K562 (cell line): ENCODE measurements at regions not wholly inside any gene's neighbourhood (a gene's known extent, or its start where the extent isn't known, plus 50 kb on each side); places are given as distances from the start of the nearest gene placed in this dataset.

Experiments used
- FOXK2 ChIP-seq, 2 experiments: fragments of 450-650 bp; IDR thresholded peaks in 1 of 2; conservative IDR thresholded peaks in 1 of 2; 2 replicates each; pipeline ENCODE4 v1.6.1; 2016; ENCODE audit warnings: low read depth in 2 of 2, mild to moderate bottlenecking in 1 of 2
- MTF1 ChIP-seq: fragments of 250-450 bp; sonication (Bioruptor Pico); IDR thresholded peaks from 2 replicates; pipeline ENCODE4 v1.9.0; 2021; ENCODE audit warnings: moderate library complexity, mild to moderate bottlenecking, inconsistent platforms, borderline replicate concordance
- POLR2A ChIP-seq: fragments of 450-650 bp; conservative IDR thresholded peaks from 2 replicates; pipeline ENCODE4 v1.6.1; 2016
- SP2 ChIP-seq: IDR thresholded peaks from 2 replicates; pipeline ENCODE4 v1.6.1; 2011; ENCODE audit warnings: mild to moderate bottlenecking, low read depth, low read length, moderate library complexity; ENCODE audit not compliant: poor library complexity, severe bottlenecking; ENCODE audit errors: extremely low read depth
- TCF15 ChIP-seq: fragments of 250-450 bp; sonication (Bioruptor Pico); IDR thresholded peaks from 2 replicates; pipeline ENCODE4 v1.8.0; 2022; ENCODE audit warnings: moderate library complexity, mild to moderate bottlenecking, inconsistent platforms
- ZEB2 ChIP-seq: fragments of 450-650 bp; IDR thresholded peaks from 2 replicates; pipeline ENCODE4 v1.6.1; 2016

- no peak for TF ChIP-seq SP2
- no peak for TF ChIP-seq ZEB2
- no peak for TF ChIP-seq POLR2A
- TF ChIP-seq MTF1 (CRISPR knock-in tag): no peak
- TF ChIP-seq FOXK2 (conservative IDR thresholded peaks at IDR 0.05 in 1 of 2, IDR thresholded peaks at IDR 0.05 in 1 of 2; ENCODE audit: low read depth in 2 of 2): no peak
- no peak for TF ChIP-seq TCF15
Measured at GRCh38 chr5:165609871-165610270, 2104.5 kb downstream of the MAT2B start.
